Esophagus muscularis mucosa (tissue), 4 donors: ENCODE measurements at regions not wholly inside any gene's neighbourhood (a gene's known extent, or its start where the extent isn't known, plus 50 kb on each side); places are given as distances from the start of the nearest gene placed in this dataset.

ENCODE experiments used
- DNase-seq: peaks from one replicate; pipeline ENCODE4 v3.0.0-alpha.2; 2017; ENCODE audit errors: extremely low spot score
- H3K27ac ChIP-seq, 4 donors: fragments of 200-600 bp; sonication (generic); replicated peaks in 1 of 4; 1 replicate in 3 of 4; 2 replicates in 1 of 4; pipeline ENCODE4 v1.5.1; 2016 to 2019; ENCODE audit warnings: mild to moderate bottlenecking in 1 of 4
- H3K27me3 ChIP-seq, 4 donors: fragments of 200-600 bp; sonication (generic); one replicate each; pipeline versions ENCODE4 v1.5.1 to v1.6.0; 2016 to 2019
- H3K36me3 ChIP-seq, 4 donors: fragments of 200-600 bp; sonication (generic); one replicate each; pipeline ENCODE4 v1.5.1; 2016 to 2019
- H3K4me1 ChIP-seq, 4 donors: fragments of 200-600 bp; sonication (generic); one replicate each; pipeline ENCODE4 v1.5.1; 2016 to 2019
- H3K4me3 ChIP-seq, 4 donors: fragments of 200-600 bp; sonication (generic); 1 replicate in 2 of 4; 2 replicates in 2 of 4; pipeline ENCODE4 v1.5.1; 2016 to 2019; ENCODE audit warnings: mild to moderate bottlenecking in 4 of 4, moderate library complexity in 1 of 4
- H3K9me3 ChIP-seq, 4 donors: fragments of 200-600 bp; sonication (generic); 1 replicate in 3 of 4; 2 replicates in 1 of 4; pipeline ENCODE4 v1.5.1; 2016 to 2019
- CTCF ChIP-seq, 3 experiments: fragments of 200-600 bp in 2 of 3; fragments of 450-650 bp in 1 of 3; sonication (generic) in 2 of 3; IDR thresholded peaks; one replicate each; pipeline ENCODE4 v1.5.1; 2017 to 2019; ENCODE audit warnings: antibody characterized with exemption in 3 of 3, mild to moderate bottlenecking in 2 of 3, moderate library complexity in 1 of 3
- EP300 ChIP-seq: sonication (generic); formaldehyde crosslinking; IDR thresholded peaks from one replicate; pipeline ENCODE4 v1.6.1; 2017; ENCODE audit warnings: antibody characterized with exemption
- POLR2A ChIP-seq: fragments of 450-650 bp; IDR thresholded peaks from one replicate; pipeline ENCODE4 v1.6.1; 2017; ENCODE audit warnings: antibody characterized with exemption, moderate library complexity, mild to moderate bottlenecking, low read depth
- POLR2AphosphoS5 ChIP-seq, 2 donors: sonication (generic); formaldehyde crosslinking; IDR thresholded peaks; one replicate each; pipeline ENCODE4 v1.6.1; 2017; ENCODE audit warnings: antibody characterized with exemption in 2 of 2
- WGBS: methylation state at CpG from one replicate; pipeline ENCODE4 v1.1.5; 2018; 5-methylcytosine and 5-hydroxymethylcytosine counted together
- intact Hi-C: fragments of 100-400 bp; cut with DNase I; formaldehyde crosslinking; loops from one replicate; pipeline ENCODE4 v1.15.1; 2023

GRCh38 chr18:37711766-37712505 lies 146.3 kb upstream of the CELF4 start:
- Histone ChIP-seq H3K4me3 (no peak overlapping the region), H3K9me3 (no peaks in the 10 kb centered on the region), H3K27ac (no peak overlapping the region), H3K27me3 (no peaks in the 10 kb centered on the region), H3K4me1 (no peaks in the 10 kb centered on the region), H3K36me3 (no peaks in the 10 kb centered on the region)
- intact Hi-C loops = no loop called here
- TF ChIP-seq CTCF (IDR thresholded peaks at IDR 0.05) (no peak), POLR2AphosphoS5 (IDR thresholded peaks at IDR 0.05) (no peak), POLR2A (no peak), EP300 (no peak)
- 36% methylated on average over 4 of the region's 4 CpGs for WGBS
- no peak for DNase-seq

GRCh38 chr18:37710726-37711125 lies 145.1 kb upstream of the CELF4 start:
- no peak for DNase-seq
- Histone ChIP-seq H3K36me3 (no peaks in the 10 kb centered on the region), H3K27ac (no peak overlapping the region), H3K4me1 (no peaks in the 10 kb centered on the region), H3K9me3 (no peaks in the 10 kb centered on the region), H3K4me3 (no peak overlapping the region), H3K27me3 (no peaks in the 10 kb centered on the region)
- 53% methylated on average over 1 of the region's 1 CpG for WGBS
- no peak for TF ChIP-seq POLR2AphosphoS5 (IDR thresholded peaks at IDR 0.05)
- no peak for TF ChIP-seq POLR2A
- TF ChIP-seq EP300 = no peak
- TF ChIP-seq CTCF (IDR thresholded peaks at IDR 0.05) = no peak
- intact Hi-C loops = no loop called here

DNA sequence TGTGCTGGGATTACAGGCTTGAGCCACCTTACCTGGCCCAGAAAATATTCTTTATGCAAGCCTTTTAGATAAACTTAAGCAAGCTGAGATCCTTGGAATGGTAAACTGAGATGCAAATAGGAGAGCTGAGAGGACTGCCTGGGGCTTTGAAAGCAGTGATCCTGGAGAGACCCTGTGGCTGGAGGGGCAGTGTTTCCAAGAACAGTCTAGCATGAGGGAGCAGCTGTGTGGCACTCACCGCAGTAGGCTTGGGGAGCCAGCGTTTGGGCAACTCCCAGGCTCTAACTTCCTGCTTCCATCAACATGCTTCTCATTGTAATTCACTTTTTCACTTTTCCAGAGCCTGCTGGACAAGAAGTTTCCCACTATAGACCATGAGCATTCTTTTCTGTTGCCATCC lies 144.1 kb upstream of the CELF4 start:
- Histone ChIP-seq H3K9me3 (no peaks in the 10 kb centered on the region), H3K4me3 (no peak overlapping the region), H3K27me3 (no peaks in the 10 kb centered on the region), H3K27ac (no peak overlapping the region), H3K4me1 (no peaks in the 10 kb centered on the region), H3K36me3 (no peaks in the 10 kb centered on the region)
- no peak for DNase-seq
- TF ChIP-seq POLR2AphosphoS5 (IDR thresholded peaks at IDR 0.05) (no peak), POLR2A (no peak), CTCF (IDR thresholded peaks at IDR 0.05) (no peak), EP300 (no peak)
- intact Hi-C loops = no loop called here
- WGBS = no CpG with 5 or more reads among the region's 2 CpGs

GRCh38 chr18:37705016-37705415 lies 139.4 kb upstream of the CELF4 start:
- WGBS = 80% methylated on average over 7 of the region's 7 CpGs
- intact Hi-C loops = no loop called here

More at GRCh38 chr18:37705016-37705415, 139.4 kb upstream of the CELF4 start:
- Histone ChIP-seq H3K27ac (no peak overlapping the region), H3K4me1 (no peaks in the 10 kb centered on the region), H3K9me3 (no peaks in the 10 kb centered on the region), H3K27me3 (no peaks in the 10 kb centered on the region), H3K36me3 (no peaks in the 10 kb centered on the region), H3K4me3 (no peak overlapping the region)
- TF ChIP-seq POLR2A (no peak), CTCF (IDR thresholded peaks at IDR 0.05) (no peak), POLR2AphosphoS5 (IDR thresholded peaks at IDR 0.05) (no peak), EP300 (no peak)
- DNase-seq = no peak
